Thymus (tissue), 11 donors: ENCODE measurements at regions not wholly inside any gene's neighbourhood (a gene's known extent, or its start where the extent isn't known, plus 50 kb on each side); places are given as distances from the start of the nearest gene placed in this dataset.

Source experiments
- DNase-seq, 9 donors: peaks; one replicate each; pipeline ENCODE4 v3.0.0-alpha.2; 2013; ENCODE audit warnings: low spot score in 9 of 9, low read depth in 6 of 9, missing footprints in 1 of 9
- H3K27ac ChIP-seq, 2 donors: one replicate each; pipeline ENCODE4 v1.5.1; 2013; ENCODE audit warnings: control low read depth in 1 of 2, low read depth in 1 of 2, low read length in 1 of 2, mild to moderate bottlenecking in 1 of 2, moderate library complexity in 1 of 2
- H3K27me3 ChIP-seq, 2 donors: one replicate each; pipeline ENCODE4 v1.5.1; 2013; ENCODE audit warnings: low read length in 1 of 2; ENCODE audit not compliant: control insufficient read depth in 2 of 2, insufficient read depth in 1 of 2
- H3K36me3 ChIP-seq, 2 donors: one replicate each; pipeline ENCODE4 v1.5.1; 2013; ENCODE audit warnings: low read length in 1 of 2, mild to moderate bottlenecking in 1 of 2, moderate library complexity in 1 of 2; ENCODE audit not compliant: control insufficient read depth in 2 of 2, insufficient read depth in 2 of 2
- H3K4me1 ChIP-seq, 2 donors: one replicate each; pipeline ENCODE4 v1.5.1; 2013; ENCODE audit warnings: low read length in 2 of 2; ENCODE audit not compliant: control insufficient read depth in 2 of 2, insufficient read depth in 2 of 2
- H3K4me3 ChIP-seq, 2 donors: one replicate each; pipeline ENCODE4 v1.5.1; 2013; ENCODE audit warnings: low read length in 2 of 2, control low read depth in 1 of 2, mild to moderate bottlenecking in 1 of 2
- H3K9me3 ChIP-seq, 2 donors: one replicate each; pipeline ENCODE4 v1.5.1; 2013; ENCODE audit warnings: low read length in 1 of 2, mild to moderate bottlenecking in 1 of 2; ENCODE audit not compliant: control insufficient read depth in 2 of 2, insufficient read depth in 1 of 2
- WGBS: extraction: QIAGEN DNeasy Blood & Tissue Kit; methylation state at CpG from one replicate; pipeline ENCODE4 v1.1.7; 2013; 5-methylcytosine and 5-hydroxymethylcytosine counted together
- donor health status: healthy.

GRCh38 chr4:123345137-123345934 is 51.3 kb upstream of the SPRY1 start:
- Histone ChIP-seq H3K27ac (no peak overlapping the region), H3K4me3 (no peak overlapping the region), H3K4me1 (peaks cover 41 to 59% of the 10 kb centered on the region in 2 donors), H3K9me3 (no peaks in the 10 kb centered on the region), H3K36me3 (no peaks in the 10 kb centered on the region), H3K27me3 (no peaks in the 10 kb centered on the region)
- 93% methylated on average over 9 of the region's 9 CpGs for WGBS
- no peak for DNase-seq

GRCh38 chr4:123345935-123346300 is 50.7 kb upstream of the SPRY1 start:
- peaks cover 46 to 65% of the 10 kb centered on the region in 2 donors for H3K4me1 ChIP-seq
- 45% methylated on average over 3 of the region's 3 CpGs for WGBS
- peak in 1 of 9 donors; percentile 35 for DNase-seq
- H3K4me3 ChIP-seq, result no peak overlapping the region
- H3K27me3 ChIP-seq, result no peaks in the 10 kb centered on the region
- H3K36me3 ChIP-seq, result no peaks in the 10 kb centered on the region
- no peak overlapping the region for H3K27ac ChIP-seq
- H3K9me3 ChIP-seq, result no peaks in the 10 kb centered on the region

GRCh38 chr4:123346330-123346940 is 50.2 kb upstream of the SPRY1 start:
- Histone ChIP-seq H3K4me1 (peaks cover 47 to 67% of the 10 kb centered on the region in 2 donors), H3K36me3 (no peaks in the 10 kb centered on the region), H3K27ac (peak overlapping the region in 1 of 2 donors; percentile 84), H3K4me3 (no peak overlapping the region), H3K9me3 (no peaks in the 10 kb centered on the region), H3K27me3 (no peaks in the 10 kb centered on the region)
- WGBS, result 74% methylated on average over 7 of the region's 7 CpGs
- DNase-seq, result peak in 2 of 9 donors; percentile 26 to 49
